MG63 (cell line): ENCODE measurements at regions not wholly inside any gene's neighbourhood (a gene's known extent, or its start where the extent isn't known, plus 50 kb on each side); places are given as distances from the start of the nearest gene placed in this dataset.
"Not testable (repeated sequence)": the region's sequence is repeated elsewhere in the genome, so short reads cannot be mapped to it uniquely, and the experiment has no call there.

Experiments used
- DNase-seq: peaks from one replicate; pipeline ENCODE4 v3.0.0-alpha.2; 2020
- H3K27me3 ChIP-seq: fragments of 250-450 bp; sonication (Bioruptor Pico); 2 replicates; pipeline ENCODE4 v1.5.1; 2020; ENCODE audit warnings: mild to moderate bottlenecking, moderate library complexity
- H3K36me3 ChIP-seq: fragments of 250-450 bp; sonication (Bioruptor Pico); 2 replicates; pipeline ENCODE4 v1.5.1; 2020; ENCODE audit warnings: mild to moderate bottlenecking, moderate library complexity
- H3K4me3 ChIP-seq: fragments of 250-450 bp; sonication (Bioruptor Pico); 2 replicates; pipeline ENCODE4 v1.5.1; 2020; ENCODE audit warnings: mild to moderate bottlenecking, moderate library complexity
- H3K9me3 ChIP-seq: fragments of 250-450 bp; sonication (Bioruptor Pico); 2 replicates; pipeline ENCODE4 v1.5.1; 2020; ENCODE audit warnings: mild to moderate bottlenecking, moderate library complexity

DNA sequence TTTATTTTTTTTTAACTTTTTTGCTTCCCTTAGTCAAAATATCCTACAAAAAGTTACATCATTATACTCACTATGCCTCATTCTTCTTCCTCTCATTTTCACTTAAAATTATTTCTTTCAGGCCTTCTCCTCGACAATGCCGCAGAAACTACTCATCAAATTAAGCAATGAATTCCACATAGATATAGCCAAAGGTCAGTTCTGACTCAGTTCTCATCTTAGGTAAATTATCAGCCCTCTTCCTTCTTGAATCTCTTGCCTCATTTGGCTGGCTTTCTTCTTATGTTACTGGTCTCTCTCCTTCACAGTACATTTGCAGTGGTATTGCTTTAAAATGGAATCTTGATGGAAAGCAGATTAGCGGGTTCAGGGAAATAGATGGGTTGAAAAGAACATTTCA lies 260.7 kb upstream of the BRINP3 start:
- H3K4me3 ChIP-seq, result no peak overlapping the region
- DNase-seq, result no peak
- no peaks in the 10 kb centered on the region for H3K27me3 ChIP-seq
- H3K9me3 ChIP-seq, result no peaks in the 10 kb centered on the region
- no peaks in the 10 kb centered on the region for H3K36me3 ChIP-seq

DNA sequence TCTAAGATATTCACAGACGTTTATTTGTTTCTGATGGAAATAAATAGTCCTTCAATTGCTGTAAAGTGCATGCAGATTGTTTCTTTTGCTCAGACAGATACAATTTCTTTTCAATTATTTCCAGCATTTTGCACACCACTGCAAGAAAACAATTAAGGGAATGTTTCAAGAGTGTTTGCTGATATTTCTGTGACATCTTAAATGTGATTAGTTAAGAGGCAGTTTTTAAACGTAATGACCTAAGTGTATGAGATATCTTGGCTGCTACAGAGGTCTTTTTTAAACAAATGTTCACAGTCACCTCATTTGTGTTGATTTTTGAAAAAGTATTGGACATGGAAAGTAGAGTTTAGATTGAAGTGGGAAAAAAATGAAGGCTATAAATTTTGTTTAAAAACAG lies 262.3 kb upstream of the BRINP3 start:
- Histone ChIP-seq H3K4me3 (no peak overlapping the region), H3K36me3 (no peaks in the 10 kb centered on the region), H3K9me3 (no peaks in the 10 kb centered on the region), H3K27me3 (no peaks in the 10 kb centered on the region)
- DNase-seq, result no peak

GRCh38 chr1:190747704-190748103 lies 270.0 kb upstream of the BRINP3 start:
- Histone ChIP-seq H3K36me3 (no peaks in the 10 kb centered on the region), H3K9me3 (no peaks in the 10 kb centered on the region), H3K27me3 (no peaks in the 10 kb centered on the region), H3K4me3 (no peak overlapping the region)
- DNase-seq, result peak; percentile 3

- no peaks in the 10 kb centered on the region for H3K27me3 ChIP-seq
- no peak overlapping the region for H3K4me3 ChIP-seq
- H3K36me3 ChIP-seq, result no peaks in the 10 kb centered on the region
- no peak for DNase-seq
- H3K9me3 ChIP-seq, result no peaks in the 10 kb centered on the region
These were observed 274.5 kb upstream of the BRINP3 start for GRCh38 chr1:190752131-190752530.

- Histone ChIP-seq H3K27me3 (no peaks in the 10 kb centered on the region), H3K4me3 (no peak overlapping the region), H3K36me3 (no peaks in the 10 kb centered on the region), H3K9me3 (no peaks in the 10 kb centered on the region)
- no peak for DNase-seq
These were observed 277.0 kb upstream of the BRINP3 start for GRCh38 chr1:190754666-190755065.

GRCh38 chr1:190759807-190760206 lies 282.1 kb upstream of the BRINP3 start:
- no peaks in the 10 kb centered on the region for H3K9me3 ChIP-seq
- DNase-seq, result no peak
- no peaks in the 10 kb centered on the region for H3K36me3 ChIP-seq
- no peak overlapping the region for H3K4me3 ChIP-seq
- no peaks in the 10 kb centered on the region for H3K27me3 ChIP-seq

- H3K9me3 ChIP-seq, result no peaks in the 10 kb centered on the region
- no peak for DNase-seq
- no peaks in the 10 kb centered on the region for H3K27me3 ChIP-seq
- no peak overlapping the region for H3K4me3 ChIP-seq
- no peaks in the 10 kb centered on the region for H3K36me3 ChIP-seq
These were observed 284.7 kb upstream of the BRINP3 start for GRCh38 chr1:190762325-190762724.

- no peak for DNase-seq
These were observed 315.2 kb upstream of the BRINP3 start for GRCh38 chr1:190792873-190793272.

DNA sequence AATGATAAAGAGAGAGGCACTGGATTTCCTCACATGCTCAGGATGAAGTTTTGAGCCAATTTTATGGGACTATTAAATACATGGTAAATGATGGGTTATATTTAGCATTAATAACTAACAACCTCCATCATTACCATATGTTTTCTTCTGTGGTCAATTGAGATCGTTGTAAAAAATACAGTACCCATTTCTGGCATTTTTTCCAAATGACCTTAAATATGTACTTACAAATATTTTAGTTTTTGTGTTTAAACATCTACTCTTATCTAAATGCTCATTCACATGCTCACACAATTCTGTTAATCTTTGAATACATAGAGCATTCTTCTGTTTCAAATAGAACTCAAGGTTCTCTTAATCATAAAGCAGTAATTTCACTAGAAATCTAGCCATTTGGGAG lies 330.0 kb upstream of the BRINP3 start:
- Histone ChIP-seq H3K9me3 (no peaks in the 10 kb centered on the region), H3K4me3 (no peak overlapping the region), H3K36me3 (no peaks in the 10 kb centered on the region), H3K27me3 (no peaks in the 10 kb centered on the region)
- no peak for DNase-seq

More at GRCh38 chr1:190792873-190793272, 315.2 kb upstream of the BRINP3 start:
- no peaks in the 10 kb centered on the region for H3K27me3 ChIP-seq
- no peak overlapping the region for H3K4me3 ChIP-seq
- H3K36me3 ChIP-seq, result no peaks in the 10 kb centered on the region
- H3K9me3 ChIP-seq, result no peaks in the 10 kb centered on the region

DNA sequence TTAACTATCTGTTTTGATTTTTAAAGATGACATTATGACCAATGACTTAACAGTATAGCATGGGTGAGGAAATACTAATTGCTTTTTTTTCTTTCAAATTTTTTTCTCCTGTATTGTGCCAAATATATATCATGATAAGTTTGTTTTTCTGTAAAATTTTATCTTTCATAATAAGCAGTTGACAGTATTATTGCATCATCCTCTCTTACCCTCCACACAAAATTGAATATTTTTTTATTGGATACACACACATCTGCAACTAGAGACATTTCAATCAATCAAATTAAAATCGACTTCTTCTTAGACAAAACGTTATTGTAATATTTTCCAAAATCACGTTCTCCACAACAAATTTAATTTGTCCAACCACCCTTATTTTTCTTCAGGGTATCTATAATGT lies 330.4 kb upstream of the BRINP3 start:
- Histone ChIP-seq H3K4me3 (no peak overlapping the region), H3K9me3 (no peaks in the 10 kb centered on the region), H3K27me3 (no peaks in the 10 kb centered on the region), H3K36me3 (no peaks in the 10 kb centered on the region)
- no peak for DNase-seq

- no peaks in the 10 kb centered on the region for H3K36me3 ChIP-seq
- H3K4me3 ChIP-seq, result no peak overlapping the region
- no peaks in the 10 kb centered on the region for H3K27me3 ChIP-seq
- no peaks in the 10 kb centered on the region for H3K9me3 ChIP-seq
- DNase-seq, result no peak
These were observed 331.6 kb upstream of the BRINP3 start for GRCh38 chr1:190809312-190809711.

- no peaks in the 10 kb centered on the region for H3K9me3 ChIP-seq
- no peaks in the 10 kb centered on the region for H3K36me3 ChIP-seq
- H3K4me3 ChIP-seq, result no peak overlapping the region
- no peaks in the 10 kb centered on the region for H3K27me3 ChIP-seq
- DNase-seq, result no peak
These were observed 335.3 kb upstream of the BRINP3 start for GRCh38 chr1:190812996-190813395.

GRCh38 chr1:190832511-190832910 lies 354.8 kb upstream of the BRINP3 start:
- no peak overlapping the region for H3K4me3 ChIP-seq
- H3K27me3 ChIP-seq, result no peaks in the 10 kb centered on the region
- DNase-seq, result no peak
- H3K9me3 ChIP-seq, result no peaks in the 10 kb centered on the region
- no peaks in the 10 kb centered on the region for H3K36me3 ChIP-seq

- DNase-seq, result no peak
- Histone ChIP-seq H3K9me3 (no peaks in the 10 kb centered on the region), H3K4me3 (no peak overlapping the region), H3K36me3 (no peaks in the 10 kb centered on the region), H3K27me3 (no peaks in the 10 kb centered on the region)
These were observed 358.0 kb upstream of the BRINP3 start for GRCh38 chr1:190835658-190836057.

DNA sequence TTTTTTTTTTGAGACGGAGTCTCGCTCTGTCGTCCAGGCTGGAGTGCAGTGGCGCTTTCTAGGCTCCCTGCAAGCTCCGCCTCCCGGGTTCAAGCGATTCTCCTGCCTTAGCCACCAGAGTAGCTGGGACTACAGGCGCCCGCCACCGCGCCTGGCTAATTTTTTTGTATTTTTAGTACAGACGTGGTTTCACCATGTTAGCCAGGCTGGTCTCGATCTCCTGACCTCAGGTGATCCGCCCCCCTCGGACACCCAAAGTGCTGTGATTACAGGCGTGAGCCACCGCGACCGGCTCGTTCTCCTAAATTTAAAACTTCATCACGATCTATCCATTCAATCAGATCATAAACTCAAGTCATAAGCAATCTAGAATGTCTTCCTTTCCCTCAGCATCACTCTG lies 359.5 kb upstream of the BRINP3 start:
- not testable (repeated sequence) for H3K4me3 ChIP-seq, H3K36me3 ChIP-seq, DNase-seq, H3K27me3 ChIP-seq, H3K9me3 ChIP-seq

DNA sequence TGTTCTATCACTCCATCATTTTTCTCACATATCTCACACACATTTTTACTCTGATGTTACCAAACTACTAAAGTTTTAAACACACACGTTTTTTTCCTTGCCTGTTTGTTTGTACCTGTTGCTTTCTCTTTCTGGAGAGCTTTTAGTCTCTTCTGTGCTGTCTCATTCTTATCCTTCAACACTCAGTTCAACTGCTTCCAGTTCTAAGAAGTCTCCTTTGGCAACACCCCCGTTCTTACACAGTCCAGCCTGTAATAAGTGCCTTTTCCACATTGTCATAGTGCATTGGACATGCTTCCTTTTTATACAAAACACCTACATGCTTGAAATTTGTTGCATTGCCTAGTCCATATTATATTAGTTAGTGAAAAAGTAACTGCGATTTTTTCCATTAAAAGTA lies 360.2 kb upstream of the BRINP3 start:
- H3K27me3 ChIP-seq, result no peaks in the 10 kb centered on the region
- no peak overlapping the region for H3K4me3 ChIP-seq
- H3K36me3 ChIP-seq, result no peaks in the 10 kb centered on the region
- no peaks in the 10 kb centered on the region for H3K9me3 ChIP-seq
- no peak for DNase-seq

DNA sequence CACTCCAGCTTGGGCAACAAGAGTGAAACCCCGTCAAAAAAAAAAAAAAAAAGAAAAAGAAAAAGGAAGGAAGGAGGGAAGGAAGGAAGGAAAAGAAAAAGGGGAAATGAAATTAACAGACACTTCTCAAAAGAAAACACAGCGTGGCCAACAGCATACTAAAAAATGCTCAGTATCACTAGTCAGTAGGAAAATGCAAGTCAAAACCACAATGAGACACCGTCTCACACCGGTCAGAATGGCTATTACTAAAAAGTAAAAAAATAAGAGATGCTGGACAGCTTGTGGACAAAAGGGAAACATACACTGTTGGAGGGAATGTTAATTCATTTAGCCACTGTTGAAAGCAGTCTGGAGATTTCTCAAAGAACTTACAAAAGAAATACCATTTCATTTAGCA lies 369.5 kb upstream of the BRINP3 start:
- H3K27me3 ChIP-seq, result no peaks in the 10 kb centered on the region
- no peak for DNase-seq
- no peak overlapping the region for H3K4me3 ChIP-seq
- H3K36me3 ChIP-seq, result no peaks in the 10 kb centered on the region
- no peaks in the 10 kb centered on the region for H3K9me3 ChIP-seq

DNA sequence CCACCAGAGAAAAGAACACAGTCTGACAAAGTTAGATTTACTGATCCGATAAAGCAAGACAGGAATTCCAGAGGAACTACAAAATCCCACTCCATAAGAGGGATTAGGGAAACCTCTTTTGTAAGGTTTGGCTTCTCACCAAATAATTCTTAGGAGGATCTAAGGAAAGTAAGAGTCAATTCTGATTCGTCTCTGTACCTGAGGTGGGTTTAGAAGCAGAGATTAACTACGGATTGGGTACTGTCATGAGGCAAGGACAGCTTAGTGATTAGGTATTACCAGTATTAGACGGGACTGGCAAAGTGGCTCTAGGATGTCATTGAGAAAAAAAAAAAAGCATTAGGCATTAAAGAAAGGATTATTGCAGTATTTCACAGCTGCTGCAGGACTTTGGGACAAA lies 371.7 kb upstream of the BRINP3 start:
- H3K36me3 ChIP-seq, result no peaks in the 10 kb centered on the region
- H3K9me3 ChIP-seq, result no peaks in the 10 kb centered on the region
- no peak overlapping the region for H3K4me3 ChIP-seq
- no peaks in the 10 kb centered on the region for H3K27me3 ChIP-seq
- DNase-seq, result no peak

- Histone ChIP-seq H3K4me3 (no peak overlapping the region), H3K9me3 (no peaks in the 10 kb centered on the region), H3K36me3 (no peaks in the 10 kb centered on the region), H3K27me3 (no peaks in the 10 kb centered on the region)
- DNase-seq, result no peak
These were observed 374.9 kb upstream of the BRINP3 start for GRCh38 chr1:190852611-190853010.
